Panc1 (cell line): ENCODE measurements at regions not wholly inside any gene's neighbourhood (a gene's known extent, or its start where the extent isn't known, plus 50 kb on each side); places are given as distances from the start of the nearest gene placed in this dataset.

Experiments used
- ATAC-seq: fragments of 200-7000 bp; cut with Tn5 transposase; 2 replicates; pipeline ENCODE4 v1.9.1; 2020; ENCODE audit warnings: mild to moderate bottlenecking, moderate library complexity
- BruUV-seq: library from RNA; stranded (reverse); fragments of 400-500 nt; replicated peaks from 2 replicates; lab custom pipeline; 2021; lab: Mats Ljungman, UMichigan
- CTCF ChIA-PET: fragments of 300-600 bp; sonication (Branson Sonifier 250); formaldehyde crosslinking; loops from one replicate; lab custom pipeline; 2022; ENCODE audit warnings: antibody characterized with exemption; lab: Charles Lee
- POLR2A ChIA-PET: fragments of 300-600 bp; sonication (Branson Sonifier 250); formaldehyde crosslinking; loops from one replicate; lab custom pipeline; 2022; ENCODE audit warnings: antibody characterized with exemption; lab: Charles Lee
- DNase-seq: peaks from one replicate; pipeline ENCODE4 v3.0.0-alpha.2; 2010; ENCODE audit warnings: low read depth, low spot score
- H3K27ac ChIP-seq: 2 replicates; pipeline ENCODE4 v1.5.1; 2011; ENCODE audit warnings: mild to moderate bottlenecking, low read length, inconsistent platforms
- H3K27me3 ChIP-seq: fragments of 200-500 bp; sonication (Bioruptor generic); 2 replicates; pipeline ENCODE4 v1.6.0; 2014; ENCODE audit warnings: low read length, inconsistent platforms; ENCODE audit not compliant: control insufficient read depth, insufficient read depth
- H3K36me3 ChIP-seq: fragments of 200-500 bp; sonication (Bioruptor generic); 2 replicates; pipeline ENCODE4 v1.5.1; 2014; ENCODE audit warnings: inconsistent platforms, mild to moderate bottlenecking, low read length, moderate library complexity; ENCODE audit not compliant: control insufficient read depth, insufficient read depth
- H3K4me1 ChIP-seq: 2 replicates; pipeline ENCODE4 v1.5.1; 2011; ENCODE audit warnings: inconsistent platforms, mild to moderate bottlenecking, low read length, moderate library complexity; ENCODE audit not compliant: control insufficient read depth, insufficient read depth
- H3K4me3 ChIP-seq, 2 experiments: 2 replicates each; pipeline ENCODE4 v1.5.1; 2011 to 2012; ENCODE audit warnings: low read depth in 2 of 2, low read length in 2 of 2, mild to moderate bottlenecking in 2 of 2, inconsistent platforms in 1 of 2, moderate library complexity in 1 of 2
- H3K9me3 ChIP-seq: fragments of 200-500 bp; sonication (Bioruptor generic); 2 replicates; pipeline ENCODE4 v1.5.1; 2014; ENCODE audit warnings: low read depth, mild to moderate bottlenecking, inconsistent platforms, low read length, moderate library complexity; ENCODE audit not compliant: control insufficient read depth, insufficient read depth
- CTCF ChIP-seq: fragments of 450-650 bp; IDR thresholded peaks from 2 replicates; pipeline ENCODE4 v1.5.1; 2017; ENCODE audit warnings: mild to moderate bottlenecking
- POLR2AphosphoS5 ChIP-seq: IDR thresholded peaks from 2 replicates; pipeline ENCODE4 v1.6.1; 2012; ENCODE audit warnings: mild to moderate bottlenecking, low read depth, low read length, moderate library complexity
- REST ChIP-seq, 2 experiments: IDR thresholded peaks; 2 replicates each; pipeline ENCODE4 v1.6.1; 2011 to 2012; ENCODE audit warnings: low read depth in 2 of 2, control low read depth in 1 of 2, low read length in 1 of 2, mild to moderate bottlenecking in 1 of 2, moderate library complexity in 1 of 2; ENCODE audit not compliant: insufficient read depth in 1 of 2
- SIN3A ChIP-seq: IDR thresholded peaks from 2 replicates; pipeline ENCODE4 v1.6.1; 2012; ENCODE audit warnings: low read depth, mild to moderate bottlenecking, low read length, moderate library complexity, borderline replicate concordance; ENCODE audit not compliant: insufficient read depth
- TCF7L2 ChIP-seq: IDR thresholded peaks from 2 replicates; pipeline ENCODE4 v1.6.1; 2011; ENCODE audit warnings: mild to moderate bottlenecking, low read depth, low read length, inconsistent platforms
- in situ Hi-C: cut with HindIII; loops from 2 replicates; pipeline ENCODE4 v1.10.0; 2016; ENCODE audit warnings: low sequenced_read_pairs, low pct_unique_long_range_greater_than_20kb
- intact Hi-C: fragments of 100-400 bp; cut with micrococcal nuclease; formaldehyde crosslinking; loops from one replicate; pipeline ENCODE4 v1.10.0; 2022; ENCODE audit not compliant: unreplicated experiment

DNA sequence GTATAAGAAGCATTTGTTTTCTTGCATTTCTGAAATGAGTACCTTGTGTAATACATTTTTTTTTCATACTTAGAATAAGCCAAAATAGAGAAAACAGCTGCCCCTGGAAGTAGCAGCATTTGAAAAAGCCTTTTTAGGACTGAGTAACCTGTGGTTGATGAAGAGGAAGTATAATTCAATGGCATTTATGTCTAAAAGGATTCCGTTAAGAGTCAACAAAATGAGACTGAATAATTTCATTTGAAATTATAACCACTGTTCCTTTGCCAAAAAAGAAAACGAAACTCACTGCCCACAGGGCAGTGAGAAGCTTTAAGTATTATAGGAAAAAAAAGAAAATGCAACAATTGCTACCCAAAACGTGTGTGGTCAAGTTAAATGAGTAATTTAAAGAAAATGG lies 705.6 kb upstream of the PHF14 start:
- ChIA-PET CTCF (no interaction called here), POLR2A (no interaction called here)
- no peaks in the 10 kb centered on the region for H3K36me3 ChIP-seq
- intact Hi-C loops (no loop called here), in situ Hi-C loops (no loop called here)
- H3K4me1 ChIP-seq = no peaks in the 10 kb centered on the region
- no peaks in the 10 kb centered on the region for H3K27me3 ChIP-seq
- no peak overlapping the region for H3K27ac ChIP-seq
- TF ChIP-seq TCF7L2 = no peak
- TF ChIP-seq SIN3A = no peak
- no peak for TF ChIP-seq CTCF
- no peak for TF ChIP-seq REST (IDR thresholded peaks at IDR 0.05; ENCODE audit: insufficient read depth in 1 of 2, low read depth in 2 of 2, low read length in 1 of 2)
- TF ChIP-seq POLR2AphosphoS5 = no peak
- peaks cover 6% of the 10 kb centered on the region; the same call in 1 of the 2 replicates for H3K9me3 ChIP-seq
- ATAC-seq (no peak), DNase-seq (no peak)
- no peak overlapping the region for H3K4me3 ChIP-seq
- no TSS peak for BruUV-seq

DNA sequence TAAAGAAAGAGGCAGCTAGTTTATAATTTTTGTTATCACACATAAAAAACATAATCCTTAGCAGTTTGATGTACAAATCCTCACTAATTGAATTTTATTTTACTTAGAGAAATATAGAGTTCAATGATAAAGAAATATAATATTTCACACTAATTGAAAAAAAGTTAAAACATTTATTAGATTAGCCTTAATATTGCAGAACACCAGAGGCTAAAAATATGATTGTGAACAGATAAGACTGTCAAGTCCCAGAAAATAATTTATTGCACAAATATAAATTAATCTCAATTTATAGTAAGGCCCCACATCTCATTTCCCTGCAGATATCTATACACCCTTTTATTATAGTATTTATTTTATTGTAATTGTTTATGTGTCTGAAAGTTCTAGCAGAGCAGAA lies 690.8 kb upstream of the PHF14 start:
- no peak overlapping the region for H3K27ac ChIP-seq
- POLR2A ChIA-PET = no interaction called here
- DNase-seq (no peak), ATAC-seq (no peak)
- intact Hi-C loops = no loop called here
- no TSS peak for BruUV-seq
- H3K9me3 ChIP-seq = 0 out of 2 replicates have a peak, but pooled peaks cover 4% of the 10 kb centered on the region
- no peaks in the 10 kb centered on the region for H3K36me3 ChIP-seq
- H3K27me3 ChIP-seq = no peaks in the 10 kb centered on the region
- no peak overlapping the region for H3K4me3 ChIP-seq
- H3K4me1 ChIP-seq = no peaks in the 10 kb centered on the region
- in situ Hi-C loops = no loop called here
- CTCF ChIA-PET = no interaction called here
- TF ChIP-seq REST (IDR thresholded peaks at IDR 0.05; ENCODE audit: insufficient read depth in 1 of 2, low read depth in 2 of 2, low read length in 1 of 2) = no peak
- no peak for TF ChIP-seq POLR2AphosphoS5
- no peak for TF ChIP-seq SIN3A
- no peak for TF ChIP-seq TCF7L2
- no peak for TF ChIP-seq CTCF
